ENCODE measurements at regions not wholly inside any gene's neighbourhood (a gene's known extent, or its start where the extent isn't known, plus 50 kb on each side); places are given as distances from the start of the nearest gene placed in this dataset.
"Not testable (repeated sequence)": the region's sequence is repeated elsewhere in the genome, so short reads cannot be mapped to it uniquely, and the experiment has no call there.

DNA sequence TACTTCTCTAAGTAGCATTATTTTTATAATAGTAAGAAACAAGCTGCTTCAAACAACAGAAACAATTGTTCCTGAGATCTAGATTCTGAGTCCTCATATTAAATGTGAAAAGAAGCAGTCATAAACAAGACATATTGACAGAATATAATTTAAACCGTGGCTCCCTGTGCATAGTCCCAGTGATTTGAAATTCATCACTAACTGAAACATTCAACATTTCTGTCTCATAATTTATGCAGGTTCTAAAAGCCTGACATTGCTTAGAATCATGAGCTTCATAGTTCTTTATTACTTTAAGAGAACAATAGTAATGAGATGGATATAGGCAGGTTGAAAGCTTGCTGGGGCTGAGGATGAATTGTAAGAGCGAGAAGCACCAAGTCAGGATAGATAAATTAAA lies 375.5 kb upstream of the MAGEB18 start:
- Histone ChIP-seq H3K4me1 (replicated peaks in 1 of 2) (peaks cover 0 to 9% of the 10 kb centered on the region in 2 donors), H3K27ac (no peak overlapping the region), H3K4me3 (no peak overlapping the region)
- in situ Hi-C loops (cut with MboI; ENCODE audit: low pct_unique_long_range_greater_than_20kb in 2 of 9, low sequenced_read_pairs in 9 of 9, unreplicated experiment in 9 of 9) = no loop called here
- WGBS, 10 experiments = 0 to 61% (median 18%) methylated on average over 1 to 2 of the region's 2 CpGs; no CpG with 5 or more reads in 6 of the 10 experiments
- ATAC-seq (replicated peaks in 6 of 8) = peak in 4 of 8 experiments; percentile 12 to 70 (median 62)

DNA sequence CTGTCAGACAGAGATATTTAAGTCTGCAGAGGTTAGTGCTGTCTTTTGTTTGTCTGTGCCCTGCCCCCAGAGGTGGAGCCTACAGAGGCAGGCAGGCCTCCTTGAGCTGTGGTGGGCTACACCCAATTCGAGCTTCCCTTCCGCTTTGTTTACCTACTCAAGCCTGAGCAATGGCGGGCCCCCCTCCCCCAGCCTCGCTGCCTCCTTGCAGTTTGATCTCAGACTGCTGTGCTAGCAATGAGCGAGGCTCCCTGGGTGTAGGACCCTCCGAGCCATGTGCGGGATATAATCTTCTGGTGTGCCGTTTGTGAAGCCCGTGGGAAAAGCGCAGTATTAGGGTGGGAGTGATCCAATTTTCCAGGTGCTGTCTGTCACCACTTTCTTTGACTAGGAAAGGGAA lies 366.3 kb upstream of the MAGEB18 start:
- ATAC-seq (replicated peaks in 6 of 8); H3K4me1 ChIP-seq (replicated peaks in 1 of 2); H3K27ac ChIP-seq; in situ Hi-C loops (cut with MboI; ENCODE audit: low pct_unique_long_range_greater_than_20kb in 2 of 9, low sequenced_read_pairs in 9 of 9, unreplicated experiment in 9 of 9); H3K4me3 ChIP-seq: not testable (repeated sequence)
- WGBS, 10 experiments = 0 to 80% methylated on average over 3 to 4 of the region's 10 CpGs; no CpG with 5 or more reads in 8 of the 10 experiments

DNA sequence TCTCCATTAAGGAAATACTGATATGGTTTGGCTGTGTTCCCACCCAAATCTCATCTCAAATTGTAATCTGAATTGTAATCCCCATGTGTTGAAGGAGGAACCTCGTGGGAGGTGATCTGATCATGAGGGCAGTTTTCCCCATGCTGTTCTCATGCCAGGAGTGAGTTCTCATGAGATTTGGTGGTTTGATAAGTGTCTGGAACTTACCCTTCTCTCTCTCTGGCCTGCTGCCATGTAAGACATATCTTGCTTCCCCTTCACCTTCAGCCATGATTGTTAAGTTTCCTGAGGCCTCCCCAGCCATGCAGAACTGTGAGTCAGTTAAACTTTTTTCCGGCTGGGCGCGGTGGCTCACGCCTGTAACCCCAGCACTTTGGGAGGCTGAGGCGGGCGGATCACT lies 340.3 kb upstream of the MAGEB18 start:
- 20 to 79% methylated on average over 3 to 5 of the region's 7 CpGs; no CpG with 5 or more reads in 8 of the 10 experiments for WGBS, 10 experiments
- ATAC-seq (replicated peaks in 6 of 8); H3K27ac ChIP-seq; H3K4me3 ChIP-seq; H3K4me1 ChIP-seq (replicated peaks in 1 of 2); in situ Hi-C loops (cut with MboI; ENCODE audit: low pct_unique_long_range_greater_than_20kb in 2 of 9, low sequenced_read_pairs in 9 of 9, unreplicated experiment in 9 of 9): not testable (repeated sequence)

DNA sequence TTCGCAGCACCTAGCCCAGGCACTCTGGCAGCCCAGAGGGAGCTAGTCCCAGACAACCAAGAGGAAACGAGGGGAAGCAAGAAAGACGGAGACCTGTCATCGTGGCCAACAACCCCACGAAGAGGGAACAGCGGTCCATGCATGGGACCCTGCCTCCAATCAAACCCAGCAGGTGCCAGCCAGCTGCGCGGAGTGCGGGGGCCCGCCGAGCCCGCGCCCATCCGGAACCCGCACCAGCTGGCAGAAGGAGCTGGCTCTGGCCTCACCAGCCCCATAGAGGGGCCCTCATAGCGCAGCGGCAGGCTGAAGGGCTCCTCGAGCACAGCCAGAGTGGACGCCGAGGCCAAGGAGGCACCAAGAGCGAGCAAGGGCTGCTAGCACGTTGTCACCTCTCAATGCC lies 332.4 kb upstream of the MAGEB18 start:
- ATAC-seq (replicated peaks in 6 of 8) = no peak
- WGBS, 10 experiments = 0 to 100% (median 59%) methylated on average over 1 to 10 of the region's 22 CpGs; no CpG with 5 or more reads in 7 of the 10 experiments
- in situ Hi-C loops (cut with MboI; ENCODE audit: low pct_unique_long_range_greater_than_20kb in 2 of 9, low sequenced_read_pairs in 9 of 9, unreplicated experiment in 9 of 9) = no loop called here
- Histone ChIP-seq H3K27ac (no peak overlapping the region), H3K4me3 (no peak overlapping the region), H3K4me1 (replicated peaks in 1 of 2) (no peaks in the 10 kb centered on the region)

DNA sequence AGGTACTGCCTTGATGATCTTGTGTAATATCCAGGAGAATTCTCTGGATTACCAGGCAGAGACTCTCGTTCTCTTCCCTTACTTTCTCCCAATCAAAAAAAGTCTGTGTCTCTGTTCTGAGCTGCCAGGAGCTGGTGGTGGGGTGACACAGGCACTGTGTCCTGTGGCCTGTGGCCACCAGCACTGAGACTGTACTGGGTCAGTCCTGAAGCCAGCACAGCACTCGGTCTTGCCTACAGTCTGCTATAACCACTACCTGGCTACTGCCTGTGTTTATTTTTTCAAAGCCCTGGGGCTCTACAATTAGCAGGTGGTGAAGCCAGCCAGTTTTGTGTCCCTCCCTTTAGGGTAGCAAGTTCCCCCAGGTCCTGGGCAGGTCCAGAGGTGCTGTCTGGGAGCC lies 331.1 kb upstream of the MAGEB18 start:
- Histone ChIP-seq H3K4me1 (replicated peaks in 1 of 2) (no peaks in the 10 kb centered on the region), H3K4me3 (no peak overlapping the region), H3K27ac (no peak overlapping the region)
- in situ Hi-C loops (cut with MboI; ENCODE audit: low pct_unique_long_range_greater_than_20kb in 2 of 9, low sequenced_read_pairs in 9 of 9, unreplicated experiment in 9 of 9) = no loop called here
- no peak for ATAC-seq (replicated peaks in 6 of 8)
- 0 to 80% (median 28%) methylated on average over 1 to 2 of the region's 2 CpGs; no CpG with 5 or more reads in 6 of the 10 experiments for WGBS, 10 experiments

DNA sequence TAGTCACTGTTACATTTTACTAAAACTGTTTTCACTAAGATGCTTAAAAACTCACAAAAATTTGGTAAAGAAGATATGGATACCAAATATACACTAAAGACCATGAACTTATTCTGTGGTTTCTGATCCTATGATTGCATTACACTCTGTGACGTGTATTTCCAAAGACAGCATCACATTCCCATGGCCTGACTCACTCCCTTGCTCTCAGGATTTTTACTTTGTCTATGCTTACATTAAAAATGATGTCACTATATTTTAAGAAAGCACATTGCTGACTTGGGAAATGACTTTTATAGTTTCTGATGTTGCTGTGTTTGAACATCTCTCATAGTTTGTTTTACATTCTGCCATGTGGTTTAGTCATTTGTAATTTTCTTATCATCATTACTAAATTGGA lies 327.9 kb upstream of the MAGEB18 start:
- in situ Hi-C loops (cut with MboI; ENCODE audit: low pct_unique_long_range_greater_than_20kb in 2 of 9, low sequenced_read_pairs in 9 of 9, unreplicated experiment in 9 of 9) = no loop called here
- no peak overlapping the region for H3K27ac ChIP-seq
- peak in 1 of 8 experiments; percentile 39 for ATAC-seq (replicated peaks in 6 of 8)
- H3K4me1 ChIP-seq (replicated peaks in 1 of 2) = no peaks in the 10 kb centered on the region
- 0 to 100% (median 0%) methylated on average over 1 of the region's 1 CpG; no CpG with 5 or more reads in 5 of the 10 experiments for WGBS, 10 experiments
- H3K4me3 ChIP-seq = no peak overlapping the region

DNA sequence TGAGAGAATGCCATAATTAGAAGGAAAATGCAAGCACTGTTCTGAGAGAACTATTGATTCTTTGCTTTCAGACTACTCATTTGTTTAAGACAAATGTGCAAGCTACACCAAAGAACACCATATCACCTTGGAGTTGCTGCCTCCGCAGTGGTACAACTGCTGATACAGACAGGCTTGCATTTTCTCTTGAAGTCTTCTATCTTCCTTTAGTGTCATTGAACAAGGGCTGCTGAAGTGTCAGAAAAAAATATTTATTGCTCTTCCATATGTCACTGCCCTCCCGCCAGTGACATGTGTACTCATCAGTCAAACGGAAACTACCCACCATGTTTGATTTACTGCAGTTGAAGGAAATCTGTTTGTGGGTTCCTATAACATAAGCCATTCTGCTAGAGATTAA lies 318.3 kb upstream of the MAGEB18 start:
- ATAC-seq (replicated peaks in 6 of 8) = peak in 4 of 8 experiments; percentile 52 to 88 (median 74)
- in situ Hi-C loops (cut with MboI; ENCODE audit: low pct_unique_long_range_greater_than_20kb in 2 of 9, low sequenced_read_pairs in 9 of 9, unreplicated experiment in 9 of 9) = no loop called here
- Histone ChIP-seq H3K27ac (no peak overlapping the region), H3K4me3 (no peak overlapping the region), H3K4me1 (replicated peaks in 1 of 2) (no peaks in the 10 kb centered on the region)
- WGBS, 10 experiments = 0 to 100% (median 35%) methylated on average over 1 to 2 of the region's 3 CpGs; no CpG with 5 or more reads in 4 of the 10 experiments

DNA sequence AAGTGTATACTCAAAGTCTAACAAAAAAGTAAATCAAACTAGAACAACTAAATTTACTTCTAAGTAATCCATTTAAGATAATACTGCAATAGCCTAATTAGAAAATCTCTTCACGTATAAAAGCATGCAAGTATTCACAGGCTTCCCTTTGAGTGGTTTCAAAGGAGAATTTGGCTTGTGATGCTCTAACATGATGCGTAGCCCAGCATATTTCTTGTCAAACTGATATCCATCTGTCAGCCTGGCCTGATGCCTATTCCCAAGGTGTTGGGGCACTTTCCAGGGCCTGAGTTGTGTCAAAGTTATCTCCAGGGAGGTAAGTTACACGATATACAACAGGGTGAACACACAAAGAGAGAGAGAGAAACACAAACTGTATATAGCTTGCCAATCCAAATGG lies 287.0 kb upstream of the MAGEB18 start:
- WGBS, 10 experiments = 0 to 100% (median 65%) methylated on average over 1 to 3 of the region's 3 CpGs; no CpG with 5 or more reads in 4 of the 10 experiments
- ATAC-seq (replicated peaks in 6 of 8) = no peak
- Histone ChIP-seq H3K4me1 (replicated peaks in 1 of 2) (no peaks in the 10 kb centered on the region), H3K27ac (no peak overlapping the region), H3K4me3 (no peak overlapping the region)
- in situ Hi-C loops (cut with MboI; ENCODE audit: low pct_unique_long_range_greater_than_20kb in 2 of 9, low sequenced_read_pairs in 9 of 9, unreplicated experiment in 9 of 9) = no loop called here

DNA sequence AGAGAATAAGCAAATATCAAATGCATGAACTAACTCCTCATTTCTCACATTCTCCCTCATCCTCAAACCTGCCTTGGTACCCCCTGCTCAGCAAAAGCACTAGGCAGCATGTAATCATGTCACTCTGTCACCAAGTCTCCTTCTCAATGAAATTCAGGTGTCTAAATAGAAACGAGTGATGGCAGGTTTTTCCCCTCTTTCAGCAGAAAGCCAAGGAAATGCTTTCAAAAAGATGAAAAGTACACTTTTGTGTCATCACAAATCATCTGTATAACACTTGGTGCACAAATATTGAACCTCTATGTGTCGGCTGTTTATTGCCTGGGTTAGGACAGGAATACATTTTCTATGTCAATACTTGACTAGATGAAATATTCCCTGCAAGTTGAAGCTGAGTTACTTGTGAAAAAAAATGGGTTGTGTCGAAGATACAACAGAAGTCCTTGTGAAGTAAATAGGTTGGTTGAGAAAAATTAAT lies 285.1 kb upstream of the MAGEB18 start:
- Histone ChIP-seq H3K4me3 (no peak overlapping the region), H3K27ac (no peak overlapping the region), H3K4me1 (replicated peaks in 1 of 2) (no peaks in the 10 kb centered on the region)
- no peak for ATAC-seq (replicated peaks in 6 of 8)
- in situ Hi-C loops (cut with MboI; ENCODE audit: low pct_unique_long_range_greater_than_20kb in 2 of 9, low sequenced_read_pairs in 9 of 9, unreplicated experiment in 9 of 9) = no loop called here
- WGBS, 10 experiments = 0 to 58% (median 26%) methylated on average over 1 to 3 of the region's 3 CpGs; no CpG with 5 or more reads in 4 of the 10 experiments

DNA sequence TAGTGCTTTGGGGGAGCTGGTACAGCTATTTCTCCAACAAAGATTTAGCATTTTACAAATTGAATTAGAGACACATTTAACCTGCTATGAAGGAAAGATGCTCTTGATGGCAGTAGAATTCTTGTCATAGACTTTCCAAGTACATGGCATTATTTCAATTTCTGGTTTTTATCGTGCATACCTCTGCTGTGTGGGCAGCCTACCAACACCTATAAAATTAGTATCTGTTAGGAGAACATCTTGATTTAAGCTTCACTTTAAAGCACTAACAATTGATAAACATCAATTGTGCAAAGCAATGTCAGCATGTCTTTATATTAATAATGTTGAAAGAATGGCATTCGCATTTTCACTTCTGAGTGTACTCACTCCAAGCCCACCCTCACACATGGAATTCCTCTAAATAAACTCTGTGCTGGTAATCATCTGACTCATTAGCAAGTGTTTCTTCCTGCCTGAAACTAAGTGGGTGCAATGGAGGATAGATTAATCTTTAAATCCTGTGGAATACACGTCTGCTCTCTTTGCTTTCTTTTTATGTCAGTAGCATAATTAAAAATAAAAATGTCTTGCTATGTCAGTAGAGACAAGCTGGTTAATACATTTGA lies 279.8 kb upstream of the MAGEB18 start:
- WGBS, 10 experiments = 0 to 60% (median 42%) methylated on average over 1 to 3 of the region's 3 CpGs; no CpG with 5 or more reads in 5 of the 10 experiments
- in situ Hi-C loops (cut with MboI; ENCODE audit: low pct_unique_long_range_greater_than_20kb in 2 of 9, low sequenced_read_pairs in 9 of 9, unreplicated experiment in 9 of 9) = no loop called here

DNA sequence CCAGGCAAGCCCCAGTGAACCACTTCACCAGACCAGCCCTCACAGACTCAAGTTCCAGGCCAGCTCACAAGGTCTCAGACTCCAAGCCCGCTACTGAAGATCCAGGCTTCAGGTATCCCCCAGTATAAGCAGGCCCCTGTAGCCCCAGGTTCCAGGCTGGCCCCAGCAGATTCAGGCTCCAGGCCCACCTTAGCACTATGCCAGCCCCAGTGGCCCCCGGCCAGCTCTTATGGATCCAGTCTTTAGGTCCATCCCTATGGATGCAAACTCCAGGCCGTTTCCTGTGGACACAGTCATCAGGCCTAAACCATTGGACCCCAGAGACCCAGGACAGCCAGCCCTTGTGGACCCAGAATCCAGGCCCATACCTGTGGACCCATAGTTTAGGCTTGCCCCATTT lies 277.8 kb upstream of the MAGEB18 start:
- ATAC-seq (replicated peaks in 6 of 8) = no peak
- in situ Hi-C loops (cut with MboI; ENCODE audit: low pct_unique_long_range_greater_than_20kb in 2 of 9, low sequenced_read_pairs in 9 of 9, unreplicated experiment in 9 of 9) = no loop called here
- no peak overlapping the region for H3K4me3 ChIP-seq
- WGBS, 10 experiments = 56% methylated on average over 1 of the region's 3 CpGs; no CpG with 5 or more reads in 9 of the 10 experiments
- H3K27ac ChIP-seq = no peak overlapping the region
- no peaks in the 10 kb centered on the region for H3K4me1 ChIP-seq (replicated peaks in 1 of 2)

More for the DNA sequence above, 279.8 kb upstream of the MAGEB18 start:
- Histone ChIP-seq H3K27ac (no peak overlapping the region), H3K4me3 (no peak overlapping the region), H3K4me1 (replicated peaks in 1 of 2) (no peaks in the 10 kb centered on the region)
- peak in 3 of 8 experiments; percentile 34 to 55 (median 35) for ATAC-seq (replicated peaks in 6 of 8)

DNA sequence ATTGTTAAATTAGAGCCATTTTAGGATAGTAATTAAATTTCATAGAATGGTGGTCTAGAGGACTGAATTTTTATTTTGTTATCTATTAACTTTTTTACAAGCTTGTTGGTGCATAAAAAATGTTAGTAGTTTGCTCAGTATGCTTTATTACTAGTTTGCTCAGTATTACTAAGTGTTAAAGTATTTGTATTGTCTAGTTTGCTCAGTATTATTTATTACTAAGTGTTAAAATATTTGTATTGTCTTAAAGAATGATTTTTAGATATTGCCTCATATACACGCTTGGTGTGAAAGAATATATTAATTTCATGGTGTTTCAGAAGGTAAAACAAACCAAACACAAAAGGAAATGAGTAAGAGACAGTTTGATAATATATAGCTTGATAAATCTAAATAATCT lies 268.4 kb upstream of the MAGEB18 start:
- ATAC-seq (replicated peaks in 6 of 8) = no peak
- no peak overlapping the region for H3K27ac ChIP-seq
- no peaks in the 10 kb centered on the region for H3K4me1 ChIP-seq (replicated peaks in 1 of 2)
- no peak overlapping the region for H3K4me3 ChIP-seq
- 0 to 100% (median 100%) methylated on average over 1 of the region's 1 CpG; no CpG with 5 or more reads in 5 of the 10 experiments for WGBS, 10 experiments
- in situ Hi-C loops (cut with MboI; ENCODE audit: low pct_unique_long_range_greater_than_20kb in 2 of 9, low sequenced_read_pairs in 9 of 9, unreplicated experiment in 9 of 9) = no loop called here

DNA sequence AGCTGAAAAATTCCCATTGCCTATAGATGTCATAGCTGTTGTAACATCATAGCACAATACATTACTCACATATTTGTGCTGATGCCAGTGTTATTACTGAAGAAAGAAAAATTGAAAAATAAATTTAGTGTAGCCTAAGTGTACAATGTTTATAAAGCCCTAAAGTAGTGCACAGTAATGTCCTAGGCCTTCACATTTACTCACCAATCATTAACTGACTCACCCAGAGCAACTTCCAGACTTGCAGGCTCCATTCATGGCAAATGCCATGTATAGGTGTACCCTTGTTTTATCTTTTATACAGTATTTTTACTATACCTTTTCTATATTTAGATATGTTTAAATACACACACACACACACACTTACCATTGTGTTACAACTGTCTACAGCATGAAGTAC lies 265.4 kb upstream of the MAGEB18 start:
- Histone ChIP-seq H3K27ac (no peak overlapping the region), H3K4me1 (replicated peaks in 1 of 2) (no peaks in the 10 kb centered on the region), H3K4me3 (no peak overlapping the region)
- in situ Hi-C loops (cut with MboI; ENCODE audit: low pct_unique_long_range_greater_than_20kb in 2 of 9, low sequenced_read_pairs in 9 of 9, unreplicated experiment in 9 of 9) = no loop called here
- ATAC-seq (replicated peaks in 6 of 8) = no peak

DNA sequence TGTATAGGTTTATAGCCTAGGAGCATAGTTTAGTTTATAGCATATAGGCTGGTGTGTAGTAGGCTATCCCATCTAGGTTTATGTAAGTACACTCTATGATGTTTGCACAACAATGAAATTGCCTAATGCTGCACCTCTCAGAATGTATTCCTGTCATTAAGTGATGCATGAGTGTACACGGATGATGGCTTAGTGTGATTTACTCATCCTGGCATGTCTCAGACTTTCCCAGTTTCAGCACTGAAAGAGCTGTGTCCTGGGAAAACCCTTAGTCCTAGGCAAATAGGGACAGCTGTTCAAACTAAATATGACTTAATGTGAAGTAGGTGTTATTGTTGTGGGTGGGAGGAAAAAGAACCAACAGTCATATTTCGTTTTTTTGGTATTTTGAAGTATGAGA lies 264.9 kb upstream of the MAGEB18 start:
- Histone ChIP-seq H3K27ac (no peak overlapping the region), H3K4me3 (no peak overlapping the region), H3K4me1 (replicated peaks in 1 of 2) (no peaks in the 10 kb centered on the region)
- ATAC-seq (replicated peaks in 6 of 8) = peak in 4 of 8 experiments; percentile 32 to 73 (median 40)
- 0 to 60% (median 49%) methylated on average over 1 to 2 of the region's 2 CpGs; no CpG with 5 or more reads in 6 of the 10 experiments for WGBS, 10 experiments
- in situ Hi-C loops (cut with MboI; ENCODE audit: low pct_unique_long_range_greater_than_20kb in 2 of 9, low sequenced_read_pairs in 9 of 9, unreplicated experiment in 9 of 9) = no loop called here
